HG03045 (cell line): ENCODE measurements at regions not wholly inside any gene's neighbourhood (a gene's known extent, or its start where the extent isn't known, plus 50 kb on each side); places are given as distances from the start of the nearest gene placed in this dataset.
"Not testable (repeated sequence)": the region's sequence is repeated elsewhere in the genome, so short reads cannot be mapped to it uniquely, and the experiment has no call there.

Experiments used
- ATAC-seq: cut with Tn5 transposase; IDR thresholded peaks from one replicate; pipeline ENCODE4 v1.9.1; 2021; ENCODE audit warnings: mild to moderate bottlenecking, moderate library complexity; ENCODE audit not compliant: unreplicated experiment

- no peak for ATAC-seq
Measured at GRCh38 chr19:29060813-29061364, 152.1 kb downstream of the UQCRFS1 start.

GRCh38 chr19:29056535-29056934 lies 156.4 kb downstream of the UQCRFS1 start:
- ATAC-seq: no peak

DNA sequence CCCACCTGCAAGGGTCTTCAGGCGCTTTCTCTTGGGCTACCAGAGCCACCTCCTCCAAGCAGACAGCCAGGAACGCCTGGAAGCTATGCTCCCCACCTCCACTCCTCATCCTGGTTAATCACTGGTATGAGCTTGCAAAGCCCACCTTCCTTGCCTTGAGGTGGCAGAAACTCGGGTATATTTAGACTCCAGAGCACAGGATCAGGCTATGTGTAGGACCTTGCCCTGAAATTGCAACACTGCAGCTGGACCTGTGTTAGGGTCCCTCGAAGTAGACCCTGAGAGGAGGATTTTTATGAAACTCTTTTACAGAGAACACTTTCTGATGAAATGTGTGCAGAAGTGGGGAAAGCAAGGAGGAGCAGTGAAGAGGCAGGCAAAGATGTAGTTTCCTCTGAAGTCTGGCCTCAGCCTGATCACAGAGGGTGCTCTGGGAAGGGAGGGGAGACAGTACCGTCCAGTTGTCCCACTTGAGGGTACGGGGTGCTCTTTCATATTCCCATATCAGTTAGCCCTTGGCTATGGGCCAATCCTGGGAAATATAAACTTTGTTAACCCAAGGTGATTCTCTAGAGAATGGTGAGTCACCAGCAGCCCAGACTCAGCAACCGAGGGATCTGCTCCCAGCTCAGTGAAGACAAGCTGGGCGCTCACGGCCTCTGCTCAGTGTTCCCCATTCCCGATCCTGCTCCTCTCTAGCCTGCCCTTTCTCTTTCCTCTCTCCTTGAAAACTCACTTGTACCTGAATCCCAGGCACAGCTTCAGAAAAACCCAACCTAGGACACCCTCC lies 157.9 kb downstream of the UQCRFS1 start:
- no peak for ATAC-seq

GRCh38 chr19:29048873-29049272 lies 164.1 kb downstream of the UQCRFS1 start:
- ATAC-seq: no peak

DNA sequence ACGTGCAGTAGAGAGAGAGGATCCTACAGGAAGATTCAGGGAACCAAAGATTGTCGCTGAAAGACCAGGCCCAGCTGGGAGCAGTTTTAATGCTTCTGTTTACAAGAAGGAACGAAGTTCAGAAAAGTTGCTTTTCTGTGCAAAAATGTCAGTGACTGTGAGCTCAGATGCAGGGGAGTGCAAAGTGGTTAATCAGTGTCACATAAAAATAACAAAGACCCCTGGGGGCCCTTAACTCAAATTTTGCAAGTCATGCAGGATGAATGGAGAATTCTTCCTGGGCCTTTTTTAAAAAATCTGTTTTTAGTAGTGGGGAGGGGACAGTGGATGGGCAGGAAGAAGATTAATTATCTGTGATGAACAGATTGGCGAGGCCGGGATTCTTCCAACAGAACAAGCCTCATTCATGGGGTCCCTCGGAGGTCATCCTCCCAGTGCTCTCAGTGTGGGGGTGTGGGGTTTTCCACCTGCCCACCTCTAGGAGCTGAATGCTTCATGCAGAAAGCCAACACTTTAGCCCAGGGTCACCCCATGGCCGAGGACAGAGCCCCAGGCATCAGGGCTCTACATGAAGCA lies 167.2 kb downstream of the UQCRFS1 start:
- no peak for ATAC-seq

- ATAC-seq: no peak
Measured at GRCh38 chr19:29044037-29044436, 168.9 kb downstream of the UQCRFS1 start.

GRCh38 chr19:29042450-29042849 lies 170.5 kb downstream of the UQCRFS1 start:
- no peak for ATAC-seq

GRCh38 chr19:29040951-29041350 lies 172.0 kb downstream of the UQCRFS1 start:
- no peak for ATAC-seq

DNA sequence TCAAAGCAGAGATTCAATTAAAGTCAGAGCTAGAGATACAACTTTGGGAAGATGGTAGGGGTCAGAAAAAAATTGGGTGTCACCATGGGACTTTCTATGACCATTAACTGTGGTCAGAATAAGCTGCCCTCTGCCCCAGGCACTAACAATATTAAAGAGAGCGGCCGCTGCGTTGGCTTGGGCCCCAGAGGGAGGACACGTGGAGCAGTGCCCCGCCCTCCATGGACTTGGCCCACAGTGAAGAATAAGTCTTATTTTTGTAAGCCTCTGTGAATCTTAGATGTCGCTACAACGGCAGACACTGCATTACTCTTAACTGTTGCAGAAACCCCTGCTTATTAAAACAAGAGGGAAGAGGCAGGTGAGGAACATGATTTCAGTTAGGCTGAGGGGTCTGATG lies 172.7 kb downstream of the UQCRFS1 start:
- ATAC-seq: no peak

- not testable (repeated sequence) for ATAC-seq
Measured at GRCh38 chr19:29039036-29039435, 173.9 kb downstream of the UQCRFS1 start.

- no peak for ATAC-seq
Measured at GRCh38 chr19:29031216-29031615, 181.7 kb downstream of the UQCRFS1 start.

- ATAC-seq: no peak
Measured at GRCh38 chr19:29029268-29029958, 183.5 kb downstream of the UQCRFS1 start.

GRCh38 chr19:29022599-29022998 lies 190.4 kb downstream of the UQCRFS1 start:
- ATAC-seq: no peak

- no peak for ATAC-seq
Measured at GRCh38 chr19:29022165-29022564, 190.8 kb downstream of the UQCRFS1 start.

- no peak for ATAC-seq
Measured at GRCh38 chr19:29021232-29021916, 191.6 kb downstream of the UQCRFS1 start.

- ATAC-seq: no peak
Measured at GRCh38 chr19:29019403-29019802, 193.5 kb downstream of the UQCRFS1 start.

DNA sequence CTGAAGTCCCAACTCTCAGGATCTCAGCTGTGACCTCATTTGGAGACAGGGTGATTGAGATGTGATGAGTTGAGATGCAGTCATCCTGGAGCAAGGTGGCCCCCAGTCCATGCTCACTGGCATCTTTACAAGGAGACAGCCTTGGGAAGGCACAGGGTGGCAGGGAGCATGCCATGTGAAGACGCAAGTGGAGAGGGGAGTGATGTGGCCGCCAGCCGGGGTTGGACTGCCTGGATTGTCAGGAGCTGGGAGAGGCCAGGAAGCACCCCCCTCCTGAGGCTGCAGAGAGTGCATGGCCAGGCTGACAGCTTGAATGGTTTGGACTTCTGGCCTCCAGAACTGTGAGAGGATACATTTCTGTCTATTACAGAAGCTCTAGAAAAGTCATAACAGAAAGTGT lies 194.4 kb downstream of the UQCRFS1 start:
- no peak for ATAC-seq

GRCh38 chr19:29017788-29018187 lies 195.2 kb downstream of the UQCRFS1 start:
- no peak for ATAC-seq

DNA sequence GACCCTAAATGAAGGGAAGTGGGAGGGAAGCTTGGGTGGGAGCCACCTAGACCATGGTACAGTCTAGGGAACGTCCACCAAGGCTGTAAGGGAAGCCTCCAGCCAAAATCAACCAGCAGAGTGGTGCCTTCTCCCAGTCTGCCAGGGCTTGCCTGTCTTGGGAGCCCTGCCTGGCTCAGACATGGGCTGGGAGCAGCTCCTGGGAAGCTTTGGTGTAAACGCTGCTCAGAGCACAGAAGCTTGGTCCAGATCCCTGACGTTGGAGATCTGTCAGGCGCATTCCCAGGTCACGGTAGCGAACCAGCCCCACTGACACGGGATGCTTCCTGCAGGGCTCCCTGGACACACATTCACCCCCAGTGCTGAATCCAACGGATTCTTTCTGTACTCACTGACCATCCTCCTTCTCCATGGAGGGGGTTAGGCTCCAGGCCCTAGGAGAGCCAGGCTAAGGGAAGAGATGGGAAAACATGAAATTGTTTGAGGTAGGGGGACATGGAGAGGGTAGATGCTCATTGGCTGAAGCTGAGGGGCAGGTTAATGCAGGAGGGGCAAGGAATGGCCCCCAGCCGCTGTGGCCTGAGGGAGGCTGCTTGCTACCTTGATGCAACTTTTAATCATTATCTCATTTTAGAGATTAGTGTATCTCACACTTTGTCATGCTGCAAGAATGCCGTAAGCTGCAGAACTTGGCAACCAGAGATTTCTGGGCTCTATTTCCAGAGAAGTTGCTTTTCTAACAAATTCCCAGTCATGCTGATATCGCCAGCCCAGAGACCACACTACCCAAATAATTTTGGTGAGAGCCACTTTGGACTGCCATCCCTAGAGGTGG lies 195.8 kb downstream of the UQCRFS1 start:
- ATAC-seq: no peak

DNA sequence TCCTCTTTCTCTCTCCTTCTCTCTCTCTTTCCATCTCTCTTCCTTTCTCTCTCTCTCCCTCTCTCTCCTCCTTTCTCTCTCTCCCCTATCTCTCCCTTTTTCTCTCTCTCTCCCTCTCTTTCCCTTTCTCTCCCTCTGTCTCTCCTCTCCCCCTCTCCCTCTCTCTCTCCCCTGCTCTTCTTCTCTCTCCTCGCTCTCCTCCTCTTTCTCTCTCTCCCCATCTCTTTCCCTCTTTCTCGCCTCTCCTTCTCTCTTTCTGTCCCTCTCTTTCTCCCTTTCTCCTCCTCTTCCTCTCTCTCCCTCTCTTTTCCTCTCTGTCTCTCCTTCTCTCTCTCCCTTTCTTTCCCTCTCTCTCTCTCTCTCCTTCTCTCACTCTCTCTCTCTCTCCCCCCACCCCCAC lies 196.6 kb downstream of the UQCRFS1 start:
- no peak for ATAC-seq
